Ovary (tissue), 7 donors: ENCODE measurements at regions not wholly inside any gene's neighbourhood (a gene's known extent, or its start where the extent isn't known, plus 50 kb on each side); places are given as distances from the start of the nearest gene placed in this dataset.

Experiments
- DNase-seq, 5 donors: peaks; one replicate each; pipeline ENCODE4 v3.0.0-alpha.2; 2019 to 2020
- H3K27ac ChIP-seq, 2 donors: fragments of 200-600 bp; one replicate each; pipeline versions ENCODE4 v1.5.1 to v1.8.0; 2019 to 2022
- H3K27me3 ChIP-seq: fragments of 200-600 bp; one replicate; pipeline ENCODE4 v1.8.0; 2022
- H3K36me3 ChIP-seq: fragments of 200-600 bp; sonication (generic); one replicate; pipeline ENCODE4 v1.5.1; 2019
- H3K4me1 ChIP-seq: one replicate; pipeline ENCODE4 v1.8.1; 2013; ENCODE audit warnings: mild to moderate bottlenecking, moderate library complexity; ENCODE audit not compliant: insufficient read depth
- H3K4me3 ChIP-seq: fragments of 200-600 bp; sonication (generic); one replicate; pipeline ENCODE4 v1.5.1; 2017
- H3K9me3 ChIP-seq, 2 donors: fragments of 200-600 bp in 1 of 2; sonication (generic) in 1 of 2; one replicate each; pipeline versions ENCODE4 v1.5.1 to v1.8.1; 2013 to 2019; ENCODE audit warnings: mild to moderate bottlenecking in 1 of 2, moderate library complexity in 1 of 2
- CTCF ChIP-seq, 3 donors: fragments of 450-650 bp in 2 of 3; fragments of 200-600 bp in 1 of 3; IDR thresholded peaks; one replicate each; pipeline versions ENCODE4 v1.5.1 to v1.8.0; 2016 to 2022; ENCODE audit warnings: antibody characterized with exemption in 3 of 3, mild to moderate bottlenecking in 1 of 3
- EP300 ChIP-seq: sonication (generic); formaldehyde crosslinking; IDR thresholded peaks from one replicate; pipeline ENCODE4 v1.6.1; 2017; ENCODE audit warnings: antibody characterized with exemption
- POLR2A ChIP-seq: fragments of 450-650 bp; IDR thresholded peaks from one replicate; pipeline ENCODE4 v1.6.1; 2017; ENCODE audit warnings: antibody characterized with exemption, mild to moderate bottlenecking, moderate library complexity
- WGBS, 3 donors: extraction: QIAGEN DNeasy Blood & Tissue Kit in 1 of 3; methylation state at CpG; one replicate each; pipeline versions ENCODE4 v1.1.5 to v1.1.7; 2013 to 2017; 5-methylcytosine and 5-hydroxymethylcytosine counted together
- intact Hi-C, 4 donors: fragments of 100-400 bp; cut with DNase I; formaldehyde crosslinking; loops; one replicate each; pipeline versions ENCODE4 v1.11.0 to v1.15.1; 2022 to 2023
- donor health status: DM: no; HTN: no; CAD: no; lungs with moderate emphysema.
- donor health status: DM: no; HTN: no; CAD: no.
- donor health status: Bipolar disorder and iron deficiency.
- donor health status: DM: no; HTN: no; CAD: no.
- donor health status: DM: yes; HTN: yes; CAD: no.

- Histone ChIP-seq H3K36me3 (no peaks in the 10 kb centered on the region), H3K27me3 (no peaks in the 10 kb centered on the region), H3K4me1 (peaks cover 13% of the 10 kb centered on the region), H3K9me3 (no peaks in the 10 kb centered on the region), H3K27ac (no peak overlapping the region), H3K4me3 (no peak overlapping the region)
- intact Hi-C loops, result no loop called here
- DNase-seq, result no peak
- 21 to 38% (median 23%) methylated on average over 4 of the region's 4 CpGs for WGBS, 3 donors
- TF ChIP-seq CTCF (IDR thresholded peaks at IDR 0.05) (no peak), EP300 (no peak), POLR2A (no peak)
These were observed 152.0 kb downstream of the ANKRD60 start for GRCh38 chr20:58076405-58076804.

- DNase-seq, result no peak
- intact Hi-C loops, result no loop called here
- Histone ChIP-seq H3K27me3 (no peaks in the 10 kb centered on the region), H3K36me3 (no peaks in the 10 kb centered on the region), H3K4me3 (no peak overlapping the region), H3K4me1 (peaks cover 13% of the 10 kb centered on the region), H3K9me3 (no peaks in the 10 kb centered on the region), H3K27ac (no peak overlapping the region)
- TF ChIP-seq POLR2A (no peak), CTCF (IDR thresholded peaks at IDR 0.05) (no peak), EP300 (no peak)
- 77 to 88% (median 86%) methylated on average over 14 of the region's 14 CpGs for WGBS, 3 donors
These were observed 152.7 kb downstream of the ANKRD60 start for GRCh38 chr20:58075586-58076345.

GRCh38 chr20:58073945-58074856, 154.3 kb downstream of the ANKRD60 start:
- peaks cover 13% of the 10 kb centered on the region for H3K4me1 ChIP-seq
- 61 to 70% (median 64%) methylated on average over 10 of the region's 10 CpGs for WGBS, 3 donors
- peak in 2 of 5 donors; percentile 34 to 57 for DNase-seq
- intact Hi-C loops, result no loop called here
- no peaks in the 10 kb centered on the region for H3K9me3 ChIP-seq
- H3K27ac ChIP-seq, result no peak overlapping the region
- H3K36me3 ChIP-seq, result no peaks in the 10 kb centered on the region
- TF ChIP-seq EP300, result no peak
- TF ChIP-seq POLR2A, result no peak
- TF ChIP-seq CTCF (IDR thresholded peaks at IDR 0.05), result no peak
- no peak overlapping the region for H3K4me3 ChIP-seq
- no peaks in the 10 kb centered on the region for H3K27me3 ChIP-seq

GRCh38 chr20:58072695-58073671, 155.5 kb downstream of the ANKRD60 start:
- TF ChIP-seq EP300 (no peak), CTCF (IDR thresholded peaks at IDR 0.05) (no peak), POLR2A (no peak)
- H3K4me1 ChIP-seq, result peaks cover 8% of the 10 kb centered on the region
- H3K9me3 ChIP-seq, result no peaks in the 10 kb centered on the region
- WGBS, 3 donors, result 88 to 93% (median 93%) methylated on average over 15 of the region's 15 CpGs
- DNase-seq, result no peak
- H3K36me3 ChIP-seq, result no peaks in the 10 kb centered on the region
- H3K27me3 ChIP-seq, result no peaks in the 10 kb centered on the region
- intact Hi-C loops, result no loop called here
- H3K4me3 ChIP-seq, result no peak overlapping the region
- H3K27ac ChIP-seq, result no peak overlapping the region
